HL-60 (cell line): ENCODE measurements at regions not wholly inside any gene's neighbourhood (a gene's known extent, or its start where the extent isn't known, plus 50 kb on each side); places are given as distances from the start of the nearest gene placed in this dataset.
"Not testable (repeated sequence)": the region's sequence is repeated elsewhere in the genome, so short reads cannot be mapped to it uniquely, and the experiment has no call there.

Source experiments
- GABPA ChIP-seq: IDR thresholded peaks from 2 replicates; pipeline ENCODE4 v1.6.1; 2012; ENCODE audit warnings: low read depth
- POLR2AphosphoS5 ChIP-seq: IDR thresholded peaks from 2 replicates; pipeline ENCODE4 v1.6.1; 2012; ENCODE audit warnings: low read depth
- SPI1 ChIP-seq: IDR thresholded peaks from 2 replicates; pipeline ENCODE4 v1.6.1; 2012; ENCODE audit warnings: low read depth, mild to moderate bottlenecking, borderline replicate concordance
- TF ChIP-seq, protein P1 (sequence below): IDR thresholded peaks from one replicate; pipeline ENCODE4 v1.5.1; 2011; ENCODE audit warnings: low read length, control low read depth, inconsistent platforms; ENCODE audit not compliant: insufficient read depth
- TF ChIP-seq, protein P2 (sequence below): IDR thresholded peaks from 2 replicates; pipeline ENCODE4 v1.6.1; 2012; ENCODE audit warnings: low read depth; ENCODE audit not compliant: insufficient replicate concordance

DNA sequence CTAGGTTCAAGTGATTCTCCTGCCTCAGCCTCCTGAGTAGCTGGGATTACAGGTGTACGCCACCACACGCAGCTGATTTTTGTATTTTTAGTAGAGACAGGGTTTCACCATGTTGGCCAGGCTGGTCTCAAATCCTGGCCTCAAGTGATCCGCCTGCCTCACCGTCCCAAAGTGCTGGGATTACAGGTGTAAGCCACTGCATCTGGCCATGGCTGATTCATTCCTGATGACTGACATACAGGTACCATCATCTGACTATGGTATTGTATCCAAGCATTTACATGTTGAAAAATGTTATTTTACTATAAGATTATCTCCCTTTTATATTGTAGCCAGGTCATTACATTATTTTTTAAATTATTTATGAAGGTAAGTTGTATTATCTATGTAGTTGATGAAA is 180.5 kb downstream of the NRP2 start:
- TF ChIP-seq, protein P1, sequence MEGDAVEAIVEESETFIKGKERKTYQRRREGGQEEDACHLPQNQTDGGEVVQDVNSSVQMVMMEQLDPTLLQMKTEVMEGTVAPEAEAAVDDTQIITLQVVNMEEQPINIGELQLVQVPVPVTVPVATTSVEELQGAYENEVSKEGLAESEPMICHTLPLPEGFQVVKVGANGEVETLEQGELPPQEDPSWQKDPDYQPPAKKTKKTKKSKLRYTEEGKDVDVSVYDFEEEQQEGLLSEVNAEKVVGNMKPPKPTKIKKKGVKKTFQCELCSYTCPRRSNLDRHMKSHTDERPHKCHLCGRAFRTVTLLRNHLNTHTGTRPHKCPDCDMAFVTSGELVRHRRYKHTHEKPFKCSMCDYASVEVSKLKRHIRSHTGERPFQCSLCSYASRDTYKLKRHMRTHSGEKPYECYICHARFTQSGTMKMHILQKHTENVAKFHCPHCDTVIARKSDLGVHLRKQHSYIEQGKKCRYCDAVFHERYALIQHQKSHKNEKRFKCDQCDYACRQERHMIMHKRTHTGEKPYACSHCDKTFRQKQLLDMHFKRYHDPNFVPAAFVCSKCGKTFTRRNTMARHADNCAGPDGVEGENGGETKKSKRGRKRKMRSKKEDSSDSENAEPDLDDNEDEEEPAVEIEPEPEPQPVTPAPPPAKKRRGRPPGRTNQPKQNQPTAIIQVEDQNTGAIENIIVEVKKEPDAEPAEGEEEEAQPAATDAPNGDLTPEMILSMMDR = not testable (repeated sequence)
- not testable (repeated sequence) for TF ChIP-seq GABPA, SPI1, POLR2AphosphoS5
- TF ChIP-seq, protein P2, sequence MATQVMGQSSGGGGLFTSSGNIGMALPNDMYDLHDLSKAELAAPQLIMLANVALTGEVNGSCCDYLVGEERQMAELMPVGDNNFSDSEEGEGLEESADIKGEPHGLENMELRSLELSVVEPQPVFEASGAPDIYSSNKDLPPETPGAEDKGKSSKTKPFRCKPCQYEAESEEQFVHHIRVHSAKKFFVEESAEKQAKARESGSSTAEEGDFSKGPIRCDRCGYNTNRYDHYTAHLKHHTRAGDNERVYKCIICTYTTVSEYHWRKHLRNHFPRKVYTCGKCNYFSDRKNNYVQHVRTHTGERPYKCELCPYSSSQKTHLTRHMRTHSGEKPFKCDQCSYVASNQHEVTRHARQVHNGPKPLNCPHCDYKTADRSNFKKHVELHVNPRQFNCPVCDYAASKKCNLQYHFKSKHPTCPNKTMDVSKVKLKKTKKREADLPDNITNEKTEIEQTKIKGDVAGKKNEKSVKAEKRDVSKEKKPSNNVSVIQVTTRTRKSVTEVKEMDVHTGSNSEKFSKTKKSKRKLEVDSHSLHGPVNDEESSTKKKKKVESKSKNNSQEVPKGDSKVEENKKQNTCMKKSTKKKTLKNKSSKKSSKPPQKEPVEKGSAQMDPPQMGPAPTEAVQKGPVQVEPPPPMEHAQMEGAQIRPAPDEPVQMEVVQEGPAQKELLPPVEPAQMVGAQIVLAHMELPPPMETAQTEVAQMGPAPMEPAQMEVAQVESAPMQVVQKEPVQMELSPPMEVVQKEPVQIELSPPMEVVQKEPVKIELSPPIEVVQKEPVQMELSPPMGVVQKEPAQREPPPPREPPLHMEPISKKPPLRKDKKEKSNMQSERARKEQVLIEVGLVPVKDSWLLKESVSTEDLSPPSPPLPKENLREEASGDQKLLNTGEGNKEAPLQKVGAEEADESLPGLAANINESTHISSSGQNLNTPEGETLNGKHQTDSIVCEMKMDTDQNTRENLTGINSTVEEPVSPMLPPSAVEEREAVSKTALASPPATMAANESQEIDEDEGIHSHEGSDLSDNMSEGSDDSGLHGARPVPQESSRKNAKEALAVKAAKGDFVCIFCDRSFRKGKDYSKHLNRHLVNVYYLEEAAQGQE = not testable (repeated sequence)
